HepG2 (cell line): ENCODE measurements at regions not wholly inside any gene's neighbourhood (a gene's known extent, or its start where the extent isn't known, plus 50 kb on each side); places are given as distances from the start of the nearest gene placed in this dataset.

Source experiments
- CCDC6 ChIP-seq: sonication (generic); formaldehyde crosslinking; IDR thresholded peaks from 2 replicates; pipeline ENCODE4 v1.8.1; 2022; ENCODE audit warnings: mild to moderate bottlenecking, missing genetic modification reagents, moderate library complexity
- CEBPB ChIP-seq: IDR thresholded peaks from 2 replicates; pipeline ENCODE4 v1.6.1; 2011; ENCODE audit warnings: low read depth, low read length, improper control_type of control experiment, borderline replicate concordance
- RAD51 ChIP-seq: fragments of 450-650 bp; IDR thresholded peaks from 2 replicates; pipeline ENCODE4 v1.6.1; 2016; ENCODE audit warnings: borderline replicate concordance
- SPEN ChIP-seq: sonication (generic); formaldehyde crosslinking; IDR thresholded peaks from 2 replicates; pipeline ENCODE4 v1.5.1; 2020; ENCODE audit warnings: low read depth, mild to moderate bottlenecking, missing genetic modification reagents
- STAG1 ChIP-seq: sonication (generic); formaldehyde crosslinking; IDR thresholded peaks from 2 replicates; pipeline ENCODE4 v1.4.0; 2020; ENCODE audit warnings: missing genetic modification reagents
- TBP ChIP-seq: sonication (generic); formaldehyde crosslinking; IDR thresholded peaks from 2 replicates; pipeline ENCODE4 v1.5.0; 2020; ENCODE audit warnings: missing genetic modification reagents
- ZBTB34 ChIP-seq: sonication (generic); formaldehyde crosslinking; IDR thresholded peaks from 2 replicates; pipeline ENCODE4 v1.8.0; 2022; ENCODE audit warnings: mild to moderate bottlenecking, missing genetic modification reagents
- ZBTB43 ChIP-seq: sonication (generic); formaldehyde crosslinking; conservative IDR thresholded peaks from 2 replicates; pipeline ENCODE4 v1.4.0; 2020; ENCODE audit warnings: missing genetic modification reagents
- ZC3H4 ChIP-seq: sonication (generic); formaldehyde crosslinking; IDR thresholded peaks from 2 replicates; pipeline ENCODE4 v1.4.0; 2020; ENCODE audit warnings: missing genetic modification reagents, borderline replicate concordance
- ZKSCAN8 ChIP-seq: IDR thresholded peaks from 2 replicates; pipeline ENCODE4 v1.6.1; 2016; ENCODE audit warnings: borderline replicate concordance, missing genetic modification reagents, missing compliant biosample characterization
- ZNF142 ChIP-seq: sonication (generic); formaldehyde crosslinking; IDR thresholded peaks from 2 replicates; pipeline ENCODE4 v1.4.0; 2020; ENCODE audit warnings: missing genetic modification reagents
- ZNF230 ChIP-seq: sonication (generic); formaldehyde crosslinking; IDR thresholded peaks from 2 replicates; pipeline ENCODE4 v1.4.0; 2020; ENCODE audit warnings: mild to moderate bottlenecking, missing genetic modification reagents
- ZNF263 ChIP-seq: sonication (generic); formaldehyde crosslinking; IDR thresholded peaks from 2 replicates; pipeline ENCODE4 v1.4.0; 2020; ENCODE audit warnings: missing genetic modification reagents
- TF ChIP-seq, protein P1 (sequence below): sonication (generic); formaldehyde crosslinking; IDR thresholded peaks from 2 replicates; pipeline ENCODE4; 2020; ENCODE audit warnings: missing genetic modification reagents, mild to moderate bottlenecking, borderline replicate concordance
- TF ChIP-seq, protein P2 (sequence below): sonication (generic); formaldehyde crosslinking; IDR thresholded peaks from 2 replicates; pipeline ENCODE4 v1.8.0; 2022; ENCODE audit warnings: low read depth, missing genetic modification reagents

DNA sequence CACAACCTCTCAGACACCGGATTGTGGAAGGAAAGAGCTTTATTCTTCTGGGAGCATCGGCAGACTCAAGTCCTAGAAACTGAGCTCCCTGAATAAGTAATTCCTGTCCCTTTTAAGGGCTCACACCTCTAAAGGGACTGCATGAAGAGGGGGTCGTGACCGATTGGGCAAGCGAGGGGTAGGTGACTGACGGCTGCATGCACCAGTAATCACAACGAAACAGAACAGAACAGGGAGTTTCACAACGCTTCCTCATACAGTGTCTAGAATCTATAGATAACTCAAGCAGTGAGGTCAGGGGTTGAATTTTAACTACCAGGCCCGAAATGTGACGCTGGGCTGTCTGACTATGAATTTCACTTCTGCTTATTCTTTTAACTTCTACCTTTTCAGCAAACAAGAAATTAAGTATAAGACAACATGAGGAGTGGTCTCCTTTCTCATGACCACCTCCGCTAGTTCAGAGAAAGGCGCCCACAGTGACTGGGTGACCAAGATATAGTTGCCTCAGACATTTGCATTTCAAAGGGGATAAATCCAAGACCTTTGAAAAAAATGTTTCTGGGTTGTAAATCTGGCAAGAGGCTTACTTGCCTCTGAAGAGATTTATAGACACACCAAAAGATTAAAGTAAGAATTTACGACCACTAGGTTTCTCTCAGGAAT lies 88.4 kb upstream of the ATF7IP2 start (continued):
- no peak for TF ChIP-seq ZBTB43
- 0 out of 2 replicates have a peak, but pooled peaks have one; percentile 26 for TF ChIP-seq ZKSCAN8 (CRISPR knock-in tag)
- TF ChIP-seq SPEN (CRISPR knock-in tag): no peak
- no peak for TF ChIP-seq ZNF230
- no peak for TF ChIP-seq ZBTB34
- peak; percentile 84 for TF ChIP-seq CEBPB
- TF ChIP-seq CCDC6 (CRISPR knock-in tag): 0 out of 2 replicates have a peak, but pooled peaks have one; percentile 34
- TF ChIP-seq ZNF142 (CRISPR knock-in tag): no peak
- TF ChIP-seq TBP (CRISPR knock-in tag): no peak
- TF ChIP-seq, protein P1, sequence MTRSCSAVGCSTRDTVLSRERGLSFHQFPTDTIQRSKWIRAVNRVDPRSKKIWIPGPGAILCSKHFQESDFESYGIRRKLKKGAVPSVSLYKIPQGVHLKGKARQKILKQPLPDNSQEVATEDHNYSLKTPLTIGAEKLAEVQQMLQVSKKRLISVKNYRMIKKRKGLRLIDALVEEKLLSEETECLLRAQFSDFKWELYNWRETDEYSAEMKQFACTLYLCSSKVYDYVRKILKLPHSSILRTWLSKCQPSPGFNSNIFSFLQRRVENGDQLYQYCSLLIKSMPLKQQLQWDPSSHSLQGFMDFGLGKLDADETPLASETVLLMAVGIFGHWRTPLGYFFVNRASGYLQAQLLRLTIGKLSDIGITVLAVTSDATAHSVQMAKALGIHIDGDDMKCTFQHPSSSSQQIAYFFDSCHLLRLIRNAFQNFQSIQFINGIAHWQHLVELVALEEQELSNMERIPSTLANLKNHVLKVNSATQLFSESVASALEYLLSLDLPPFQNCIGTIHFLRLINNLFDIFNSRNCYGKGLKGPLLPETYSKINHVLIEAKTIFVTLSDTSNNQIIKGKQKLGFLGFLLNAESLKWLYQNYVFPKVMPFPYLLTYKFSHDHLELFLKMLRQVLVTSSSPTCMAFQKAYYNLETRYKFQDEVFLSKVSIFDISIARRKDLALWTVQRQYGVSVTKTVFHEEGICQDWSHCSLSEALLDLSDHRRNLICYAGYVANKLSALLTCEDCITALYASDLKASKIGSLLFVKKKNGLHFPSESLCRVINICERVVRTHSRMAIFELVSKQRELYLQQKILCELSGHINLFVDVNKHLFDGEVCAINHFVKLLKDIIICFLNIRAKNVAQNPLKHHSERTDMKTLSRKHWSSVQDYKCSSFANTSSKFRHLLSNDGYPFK (CRISPR knock-in tag): no peak
- TF ChIP-seq ZC3H4 (CRISPR knock-in tag): no peak
- TF ChIP-seq RAD51: no peak
- TF ChIP-seq ZNF263 (CRISPR knock-in tag): no peak
- TF ChIP-seq, protein P2, sequence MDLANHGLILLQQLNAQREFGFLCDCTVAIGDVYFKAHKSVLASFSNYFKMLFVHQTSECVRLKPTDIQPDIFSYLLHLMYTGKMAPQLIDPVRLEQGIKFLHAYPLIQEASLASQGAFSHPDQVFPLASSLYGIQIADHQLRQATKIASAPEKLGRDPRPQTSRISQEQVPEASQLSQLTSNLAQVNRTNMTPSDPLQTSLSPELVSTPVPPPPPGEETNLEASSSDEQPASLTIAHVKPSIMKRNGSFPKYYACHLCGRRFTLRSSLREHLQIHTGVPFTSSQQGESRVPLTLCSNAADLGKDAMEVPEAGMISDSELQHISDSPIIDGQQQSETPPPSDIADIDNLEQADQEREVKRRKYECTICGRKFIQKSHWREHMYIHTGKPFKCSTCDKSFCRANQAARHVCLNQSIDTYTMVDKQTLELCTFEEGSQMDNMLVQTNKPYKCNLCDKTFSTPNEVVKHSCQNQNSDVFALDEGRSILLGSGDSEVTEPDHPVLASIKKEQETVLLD (CRISPR knock-in tag): no peak
- TF ChIP-seq STAG1: no peak
